ENCODE measurements at regions not wholly inside any gene's neighbourhood (a gene's known extent, or its start where the extent isn't known, plus 50 kb on each side); places are given as distances from the start of the nearest gene placed in this dataset.

DNA sequence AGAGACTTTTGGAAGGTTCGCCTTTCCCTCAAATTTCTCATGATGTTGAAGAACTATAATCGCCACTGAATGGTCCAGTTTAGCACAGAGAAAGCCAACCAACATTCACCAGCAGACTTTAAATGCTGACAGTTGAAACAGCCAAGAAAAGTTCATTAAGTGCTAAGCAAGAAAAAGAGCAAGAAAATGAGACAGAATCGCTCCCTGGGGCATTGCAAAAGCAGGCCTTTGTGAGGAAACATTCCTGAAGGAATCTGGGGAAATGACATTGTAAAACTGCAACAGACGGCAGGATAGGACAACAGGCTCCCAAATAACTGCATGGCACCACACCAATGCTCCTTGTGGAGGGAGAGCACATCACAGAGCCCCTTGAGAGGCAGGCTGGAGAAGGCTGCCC is 269.3 kb upstream of the ID2 start:
- ATAC-seq (replicated peaks), result no peak
- no peak for DNase-seq
- H3K27me3 Mint-ChIP-seq, result no peaks in the 10 kb centered on the region
- no peak overlapping the region for H3K4me3 Mint-ChIP-seq
- H3K4me1 Mint-ChIP-seq (ENCODE audit: low read depth in 2 of 2), result peaks cover 12 to 29% of the 10 kb centered on the region in 2 donors
- H3K9me3 Mint-ChIP-seq, result no peaks in the 10 kb centered on the region
- H3K27ac Mint-ChIP-seq, result no peak overlapping the region
- H3K36me3 Mint-ChIP-seq (ENCODE audit: insufficient read depth), result peaks cover 5% of the 10 kb centered on the region

DNA sequence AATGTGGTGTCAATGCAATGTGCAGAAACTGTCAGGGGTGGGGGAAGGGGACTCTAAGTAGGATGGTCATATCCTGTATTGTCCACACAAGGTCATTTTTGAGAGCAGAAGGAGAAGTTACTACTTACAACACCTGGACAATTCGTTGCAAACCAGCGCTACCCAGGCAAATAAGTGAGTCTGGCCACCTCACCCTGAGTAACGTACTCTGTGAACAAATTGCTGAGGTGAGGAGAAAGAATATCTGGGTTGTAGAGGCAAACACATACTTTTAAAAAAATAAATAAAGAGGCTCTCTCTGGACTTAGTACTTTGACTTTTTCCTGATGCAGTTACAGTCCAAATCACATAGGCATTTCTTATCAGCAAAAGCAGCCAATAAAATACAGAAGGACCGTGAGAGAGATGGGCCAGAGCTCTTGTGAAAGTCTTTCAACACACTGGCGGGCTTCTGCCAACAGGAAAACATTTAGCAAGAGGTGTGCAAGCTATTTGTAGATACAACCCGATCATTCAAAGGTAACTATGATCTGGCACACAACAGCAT is 268.2 kb upstream of the ID2 start:
- no peak overlapping the region for H3K4me3 Mint-ChIP-seq
- H3K9me3 Mint-ChIP-seq, result no peaks in the 10 kb centered on the region
- ATAC-seq (replicated peaks), result no peak
- H3K36me3 Mint-ChIP-seq (ENCODE audit: insufficient read depth), result peaks cover 2% of the 10 kb centered on the region
- H3K27ac Mint-ChIP-seq, result no peak overlapping the region
- peaks cover 7 to 27% of the 10 kb centered on the region in 2 donors for H3K4me1 Mint-ChIP-seq (ENCODE audit: low read depth in 2 of 2)
- no peaks in the 10 kb centered on the region for H3K27me3 Mint-ChIP-seq
- DNase-seq, result no peak

DNA sequence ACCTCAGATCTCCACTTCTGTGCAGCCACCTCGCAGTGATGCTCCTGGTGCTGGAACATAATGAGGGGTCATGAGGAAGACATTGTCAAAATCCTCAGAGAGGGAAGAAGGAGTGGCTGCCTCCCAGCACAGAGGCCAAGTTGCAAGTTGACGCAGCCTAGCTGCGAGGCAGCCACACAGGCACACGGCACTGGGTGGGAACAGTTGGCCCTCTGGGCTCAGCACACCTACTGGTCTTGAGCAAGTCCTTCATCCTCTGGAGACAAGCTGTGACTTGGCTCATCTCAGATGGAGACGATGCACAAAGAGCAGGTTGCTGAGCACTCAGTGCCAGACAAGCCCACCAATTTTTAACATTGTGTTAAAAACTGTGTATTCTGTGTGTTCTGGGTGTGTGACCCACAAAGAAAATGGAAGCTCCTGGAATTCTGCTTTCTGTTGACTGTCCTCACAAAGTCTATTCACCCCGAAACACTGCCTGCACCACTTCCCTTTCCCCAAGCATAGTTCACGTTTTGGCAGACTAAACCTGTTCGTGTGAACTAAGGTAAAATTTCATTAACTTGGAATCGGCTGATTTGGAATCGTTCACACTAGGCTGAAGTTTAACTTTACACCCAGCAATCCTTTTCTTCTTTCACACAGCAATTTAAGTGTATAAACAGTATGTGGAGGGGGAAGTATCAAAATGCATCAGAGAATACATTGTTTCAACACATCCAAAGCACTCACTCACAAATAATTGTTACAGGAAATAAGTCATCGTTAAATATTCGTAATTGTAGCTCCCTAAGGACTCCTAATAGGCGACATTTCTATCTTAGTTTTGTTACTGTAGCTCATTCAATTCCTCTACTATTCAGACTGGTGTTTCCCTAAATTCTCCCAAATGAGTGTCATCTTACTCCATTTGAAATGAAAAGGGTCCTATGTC is 266.6 kb upstream of the ID2 start:
- Mint-ChIP-seq H3K9me3 (no peaks in the 10 kb centered on the region), H3K4me3 (no peak overlapping the region), H3K27me3 (no peaks in the 10 kb centered on the region), H3K36me3 (ENCODE audit: insufficient read depth) (peaks cover under 1% of the 10 kb centered on the region), H3K27ac (no peak overlapping the region), H3K4me1 (ENCODE audit: low read depth in 2 of 2) (peaks cover 5 to 17% of the 10 kb centered on the region in 2 donors)
- no peak for DNase-seq
- no peak for ATAC-seq (replicated peaks)

DNA sequence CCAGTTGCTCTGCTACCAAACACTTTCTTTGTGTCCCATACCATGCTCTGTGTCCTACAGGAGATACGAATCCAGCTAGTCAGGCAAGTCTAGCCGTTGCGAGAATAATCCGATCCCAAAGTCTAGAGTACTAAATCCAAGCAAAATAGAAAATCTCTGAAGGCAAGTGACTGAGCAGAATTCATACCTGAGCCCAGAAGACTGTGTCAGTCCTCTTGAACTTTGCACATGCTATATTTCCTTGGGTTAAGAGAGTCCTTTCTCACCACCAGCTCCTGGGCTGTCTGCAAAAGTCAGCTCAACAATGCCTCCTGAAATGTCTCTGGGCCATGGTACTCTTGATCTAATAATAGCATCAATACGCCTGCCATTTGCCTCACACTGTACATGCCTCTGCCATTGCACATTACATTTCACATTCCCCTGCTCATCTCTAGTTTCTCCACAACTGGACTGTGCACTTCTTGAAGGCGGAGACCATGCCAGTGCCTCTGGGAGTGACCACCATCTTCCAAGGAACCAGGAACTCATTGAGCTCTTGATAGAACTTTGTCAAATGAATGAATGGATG is 265.8 kb upstream of the ID2 start:
- Mint-ChIP-seq H3K4me3 (no peak overlapping the region), H3K36me3 (ENCODE audit: insufficient read depth) (peaks cover 5% of the 10 kb centered on the region)
- ATAC-seq (replicated peaks), result no peak

DNA sequence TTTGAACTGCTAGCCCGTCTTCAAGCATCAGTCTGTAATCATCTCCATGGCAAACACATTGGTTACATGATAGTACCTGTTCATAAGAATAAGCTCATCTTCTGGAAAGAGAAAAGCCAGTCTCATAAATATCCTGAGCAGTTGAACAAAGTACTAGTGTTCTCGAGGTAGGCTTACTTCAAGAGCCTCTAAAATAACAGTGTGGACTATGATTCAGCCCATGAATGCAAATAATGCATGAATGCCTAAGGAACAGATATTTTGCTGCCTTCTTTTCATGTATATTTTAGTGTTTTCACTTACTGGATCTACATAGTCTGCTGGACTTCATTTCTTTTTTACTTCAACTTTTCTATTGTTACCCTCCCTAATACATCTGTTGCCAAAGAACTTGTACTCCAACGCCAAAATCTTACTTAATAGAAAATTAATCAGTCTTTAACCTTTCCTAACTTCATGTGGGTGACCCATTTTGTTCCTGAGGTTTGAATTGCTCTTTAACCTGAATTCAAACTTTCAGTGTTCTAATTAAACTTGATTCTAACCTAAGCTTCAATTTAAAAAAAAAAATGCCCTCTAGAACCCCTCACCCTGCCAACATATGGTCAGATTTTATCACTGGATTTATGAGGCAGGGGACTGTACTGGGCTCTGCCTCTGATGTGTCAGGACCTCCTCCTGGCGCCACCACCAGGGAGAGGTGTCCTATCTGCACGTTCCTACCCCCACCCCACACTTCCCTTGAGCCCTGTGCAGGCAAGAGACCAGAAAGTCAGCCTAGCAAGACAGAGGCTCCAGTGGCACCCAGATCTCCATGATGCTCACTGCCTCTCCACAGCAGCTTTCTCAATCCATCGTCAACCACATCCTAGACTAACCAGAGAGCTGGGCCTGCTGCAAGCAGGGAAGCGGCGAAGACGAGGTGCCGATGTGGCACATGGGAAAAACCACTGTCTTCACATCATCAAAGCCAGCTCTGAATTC is 264.7 kb upstream of the ID2 start:
- no peak overlapping the region for H3K4me3 Mint-ChIP-seq
- H3K4me1 Mint-ChIP-seq (ENCODE audit: low read depth in 2 of 2), result peaks cover 5 to 23% of the 10 kb centered on the region in 2 donors
- no peak for ATAC-seq (replicated peaks)
- no peak overlapping the region for H3K27ac Mint-ChIP-seq
- no peaks in the 10 kb centered on the region for H3K27me3 Mint-ChIP-seq
- no peak for DNase-seq
- peaks cover 5% of the 10 kb centered on the region for H3K36me3 Mint-ChIP-seq (ENCODE audit: insufficient read depth)
- no peaks in the 10 kb centered on the region for H3K9me3 Mint-ChIP-seq

More for the DNA sequence above, 265.8 kb upstream of the ID2 start:
- Mint-ChIP-seq H3K27ac (peak overlapping the region in 1 of 2 donors; percentile 42), H3K9me3 (no peaks in the 10 kb centered on the region), H3K27me3 (no peaks in the 10 kb centered on the region), H3K4me1 (ENCODE audit: low read depth in 2 of 2) (peaks cover 5 to 19% of the 10 kb centered on the region in 2 donors)
- no peak for DNase-seq

DNA sequence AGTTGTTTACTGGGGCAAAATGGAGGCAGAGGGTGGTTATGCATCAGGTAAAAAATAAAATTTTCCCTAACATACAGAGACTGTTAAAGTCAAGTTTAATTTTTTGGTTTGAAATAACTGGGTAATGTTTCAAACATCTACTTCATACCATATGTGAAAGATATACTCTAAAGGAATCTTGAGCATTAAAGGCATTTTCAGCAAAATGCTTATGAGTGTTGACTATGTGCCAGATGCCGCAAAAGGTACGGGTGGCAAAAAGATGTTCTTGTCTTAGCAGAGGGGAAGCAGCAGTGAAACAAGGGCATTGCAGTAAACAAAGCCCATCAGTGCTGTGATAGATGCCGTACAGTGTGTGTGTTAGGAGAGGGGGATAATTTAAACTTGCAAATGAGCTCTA is 263.1 kb upstream of the ID2 start:
- H3K36me3 Mint-ChIP-seq (ENCODE audit: insufficient read depth), result peaks cover 5% of the 10 kb centered on the region
- peaks cover 6 to 23% of the 10 kb centered on the region in 2 donors for H3K4me1 Mint-ChIP-seq (ENCODE audit: low read depth in 2 of 2)
- no peak for ATAC-seq (replicated peaks)
- no peak overlapping the region for H3K4me3 Mint-ChIP-seq
- H3K27me3 Mint-ChIP-seq, result no peaks in the 10 kb centered on the region
- no peaks in the 10 kb centered on the region for H3K9me3 Mint-ChIP-seq
- DNase-seq, result no peak
- peak overlapping the region in 1 of 2 donors; percentile 2 for H3K27ac Mint-ChIP-seq

DNA sequence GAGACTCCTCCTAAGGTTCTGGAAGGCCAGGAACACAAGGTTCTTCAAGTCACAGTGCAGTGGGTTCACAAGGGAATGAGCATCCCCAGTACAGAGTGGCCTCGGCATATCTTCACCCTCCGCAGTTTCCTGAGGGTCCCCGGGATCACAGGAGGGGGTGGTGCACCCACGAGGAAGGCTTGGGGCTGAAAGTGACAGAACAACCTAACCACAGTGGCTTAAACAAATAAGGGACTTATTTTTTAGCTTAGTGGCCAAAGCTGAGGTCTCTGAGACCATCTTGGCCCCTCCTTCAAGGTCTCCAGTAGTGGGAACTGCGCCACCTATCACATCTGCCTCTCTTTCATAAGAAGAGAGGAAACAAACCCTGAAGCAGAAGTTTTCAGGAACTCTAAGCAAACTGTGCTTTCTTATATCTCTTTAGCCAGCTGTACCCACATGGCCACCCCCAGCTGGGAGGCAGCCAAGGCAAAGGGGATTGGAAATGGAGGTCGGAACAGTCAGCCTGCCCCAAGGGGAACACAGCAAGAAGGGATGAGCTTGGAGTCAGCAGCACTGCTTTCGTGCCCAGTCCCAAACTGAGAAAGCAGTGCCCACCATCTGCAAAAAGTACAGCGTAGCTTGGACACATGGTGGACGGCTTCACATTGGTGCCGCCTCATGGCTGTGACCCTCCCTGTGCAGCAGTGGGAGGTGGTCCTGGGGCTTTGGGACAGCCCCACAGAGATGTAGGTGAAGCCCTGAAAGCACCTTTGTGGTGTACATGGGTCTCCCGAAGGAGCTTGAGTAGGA is 260.0 kb upstream of the ID2 start:
- peak overlapping the region in 1 of 2 donors; percentile 69 for H3K27ac Mint-ChIP-seq
- no peak overlapping the region for H3K4me3 Mint-ChIP-seq
- H3K9me3 Mint-ChIP-seq, result no peaks in the 10 kb centered on the region
- no peaks in the 10 kb centered on the region for H3K27me3 Mint-ChIP-seq
- no peak for ATAC-seq (replicated peaks)
- peaks cover 30 to 44% of the 10 kb centered on the region in 2 donors for H3K4me1 Mint-ChIP-seq (ENCODE audit: low read depth in 2 of 2)
- no peak for DNase-seq
- H3K36me3 Mint-ChIP-seq (ENCODE audit: insufficient read depth), result peaks cover 17% of the 10 kb centered on the region

DNA sequence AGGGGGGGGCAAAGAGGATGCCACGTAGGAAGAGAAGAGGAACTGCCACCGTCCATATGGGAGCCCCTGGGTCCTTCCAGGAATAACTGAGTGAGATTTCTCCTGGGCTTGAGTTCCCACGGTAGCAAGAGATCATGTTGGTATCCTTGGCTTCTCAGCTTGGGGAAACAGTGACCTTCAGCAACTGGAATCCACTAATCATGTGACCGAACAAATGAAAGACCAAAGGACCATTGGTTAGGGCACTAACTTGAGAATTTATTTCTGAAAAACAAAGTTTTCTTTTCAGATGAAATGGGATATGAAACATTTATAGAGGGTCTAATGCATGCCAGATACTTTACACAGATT is 259.4 kb upstream of the ID2 start:
- H3K27ac Mint-ChIP-seq, result peak overlapping the region in 1 of 2 donors; percentile 69
- no peaks in the 10 kb centered on the region for H3K9me3 Mint-ChIP-seq
- ATAC-seq (replicated peaks), result no peak
- no peak for DNase-seq
- H3K4me1 Mint-ChIP-seq (ENCODE audit: low read depth in 2 of 2), result peaks cover 30 to 40% of the 10 kb centered on the region in 2 donors
- peaks cover 17% of the 10 kb centered on the region for H3K36me3 Mint-ChIP-seq (ENCODE audit: insufficient read depth)
- no peaks in the 10 kb centered on the region for H3K27me3 Mint-ChIP-seq
- H3K4me3 Mint-ChIP-seq, result no peak overlapping the region

DNA sequence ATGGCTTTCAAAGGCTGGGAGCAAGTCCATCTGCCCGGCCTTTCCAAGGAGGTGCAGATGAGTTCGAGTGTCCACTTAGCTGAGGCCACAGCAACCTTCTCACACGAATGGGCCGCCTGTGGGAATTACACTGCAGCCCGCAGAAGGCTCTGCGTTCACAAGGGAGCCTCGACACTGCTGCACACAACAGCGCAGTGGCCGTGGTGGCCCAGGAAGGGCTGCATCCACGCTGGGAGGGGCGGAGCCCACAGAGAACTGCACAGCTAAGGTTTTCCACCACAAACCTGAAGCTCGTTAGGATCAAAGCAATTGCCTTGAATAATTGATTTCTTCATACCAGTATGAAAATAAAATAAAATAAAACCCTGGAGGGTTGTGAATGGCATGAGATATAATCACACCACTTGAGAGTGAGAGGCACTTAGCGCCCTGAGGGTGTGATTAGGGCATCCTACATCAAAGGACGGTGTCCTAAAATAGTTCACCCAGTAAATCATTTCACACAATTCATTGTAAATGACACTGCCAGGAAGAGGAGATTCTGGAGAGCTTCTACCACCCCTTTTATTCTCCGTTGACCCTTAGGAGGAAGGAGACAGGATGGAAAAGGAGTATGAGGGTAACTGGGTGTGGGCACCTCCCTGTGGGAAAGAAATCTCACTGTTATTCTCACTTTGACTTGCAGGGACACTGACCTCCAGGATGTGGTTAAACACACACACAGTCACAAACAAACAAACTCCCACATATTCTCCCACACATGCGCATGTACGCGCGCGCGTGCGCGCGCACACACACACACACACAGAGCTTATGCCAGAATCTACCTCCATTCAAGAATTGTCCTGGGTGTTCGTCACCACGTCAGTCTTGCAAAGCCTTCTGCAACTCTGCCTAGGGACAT is 256.6 kb upstream of the ID2 start:
- ATAC-seq (replicated peaks), result peak; percentile 79
- no peaks in the 10 kb centered on the region for H3K9me3 Mint-ChIP-seq
- peaks cover 17% of the 10 kb centered on the region for H3K36me3 Mint-ChIP-seq (ENCODE audit: insufficient read depth)
- peaks cover 26 to 35% of the 10 kb centered on the region in 2 donors for H3K4me1 Mint-ChIP-seq (ENCODE audit: low read depth in 2 of 2)
- peak overlapping the region; percentile 44 to 87 for H3K27ac Mint-ChIP-seq
- peak in 2 of 3 experiments; percentile 23 to 31 for DNase-seq
- no peaks in the 10 kb centered on the region for H3K27me3 Mint-ChIP-seq
- H3K4me3 Mint-ChIP-seq, result peak overlapping the region; percentile 57 to 63

DNA sequence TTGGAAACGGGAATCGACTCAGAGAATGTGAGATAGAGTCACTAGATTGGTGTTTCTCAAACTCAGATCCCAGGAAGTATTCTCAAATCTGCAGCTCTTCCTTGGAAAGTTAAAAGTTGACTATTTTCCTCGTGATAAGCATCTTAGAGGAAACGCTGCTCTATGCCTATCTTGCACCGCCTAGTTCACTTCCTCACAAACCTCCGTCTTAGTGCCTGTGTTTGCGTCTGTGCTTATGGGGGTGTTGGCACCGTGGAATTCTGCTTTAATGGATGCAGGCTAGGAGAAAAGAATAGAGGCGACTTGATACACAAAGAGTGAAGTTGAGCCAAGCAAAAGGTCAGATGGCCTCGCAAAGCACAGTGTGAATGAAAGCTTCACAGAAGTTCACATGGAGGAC is 255.3 kb upstream of the ID2 start:
- H3K4me1 Mint-ChIP-seq (ENCODE audit: low read depth in 2 of 2), result peaks cover 30 to 37% of the 10 kb centered on the region in 2 donors
- H3K4me3 Mint-ChIP-seq, result peak overlapping the region in 1 of 2 donors; percentile 57
- no peak for ATAC-seq (replicated peaks)

DNA sequence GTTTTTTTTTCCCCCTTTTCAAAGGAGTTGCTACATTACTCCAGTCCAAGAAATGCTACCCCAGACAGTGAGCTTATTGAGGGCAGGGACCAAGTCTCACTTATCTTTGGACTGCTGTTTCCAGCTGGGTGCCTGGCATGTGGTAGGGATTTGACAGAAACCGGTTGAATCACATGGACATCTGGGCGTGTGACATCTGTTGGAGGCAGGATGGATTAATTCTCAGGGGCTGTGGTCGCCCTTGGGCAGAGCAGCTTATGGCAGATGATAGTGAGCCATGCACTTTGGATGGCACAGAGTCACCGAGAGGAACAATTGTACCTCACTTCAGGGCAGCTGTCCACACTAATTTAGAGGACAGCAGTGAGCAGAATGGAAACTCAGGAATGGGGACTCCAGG is 254.6 kb upstream of the ID2 start:
- DNase-seq, result no peak

More for the DNA sequence above, 255.3 kb upstream of the ID2 start:
- Mint-ChIP-seq H3K36me3 (ENCODE audit: insufficient read depth) (peaks cover 12% of the 10 kb centered on the region), H3K9me3 (no peaks in the 10 kb centered on the region), H3K27ac (peak overlapping the region in 1 of 2 donors; percentile 87), H3K27me3 (no peaks in the 10 kb centered on the region)
- DNase-seq, result no peak

More for the DNA sequence above, 254.6 kb upstream of the ID2 start:
- ATAC-seq (replicated peaks), result no peak
- no peak overlapping the region for H3K4me3 Mint-ChIP-seq
- H3K27me3 Mint-ChIP-seq, result no peaks in the 10 kb centered on the region
- peaks cover 12% of the 10 kb centered on the region for H3K36me3 Mint-ChIP-seq (ENCODE audit: insufficient read depth)
- H3K9me3 Mint-ChIP-seq, result no peaks in the 10 kb centered on the region
- H3K27ac Mint-ChIP-seq, result no peak overlapping the region
- peaks cover 30 to 33% of the 10 kb centered on the region in 2 donors for H3K4me1 Mint-ChIP-seq (ENCODE audit: low read depth in 2 of 2)
